Smooth muscle cell (in vitro differentiated cells): ENCODE measurements at regions not wholly inside any gene's neighbourhood (a gene's known extent, or its start where the extent isn't known, plus 50 kb on each side); places are given as distances from the start of the nearest gene placed in this dataset.
"Not testable (repeated sequence)": the region's sequence is repeated elsewhere in the genome, so short reads cannot be mapped to it uniquely, and the experiment has no call there.

Source experiments
- DNase-seq: peaks from one replicate; lab custom pipeline; 2025; ENCODE audit not compliant: unreplicated experiment; lab: John Stamatoyannopoulos, UW
- H2AFZ ChIP-seq: fragments of 200-600 bp; sonication (generic); 2 replicates; pipeline ENCODE4 v1.6.0; 2016; ENCODE audit warnings: antibody characterized with exemption, low read depth, mild to moderate bottlenecking
- H3F3A ChIP-seq: fragments of 200-600 bp; sonication (generic); 2 replicates; pipeline ENCODE4 v1.6.0; 2017; ENCODE audit warnings: antibody characterized with exemption, low read depth
- H3K27ac ChIP-seq: fragments of 200-600 bp; sonication (generic); 2 replicates; pipeline ENCODE4 v1.5.1; 2016; ENCODE audit warnings: low read depth, mild to moderate bottlenecking
- H3K27me3 ChIP-seq: fragments of 200-600 bp; sonication (generic); 2 replicates; pipeline ENCODE4 v1.6.1; 2016; ENCODE audit warnings: low read depth, mild to moderate bottlenecking
- H3K36me3 ChIP-seq: fragments of 200-600 bp; sonication (generic); 2 replicates; pipeline ENCODE4 v1.5.1; 2016; ENCODE audit warnings: low read depth
- H3K4me1 ChIP-seq: fragments of 200-600 bp; sonication (generic); 2 replicates; pipeline ENCODE4 v1.5.1; 2016; ENCODE audit warnings: low read depth
- H3K4me2 ChIP-seq: fragments of 200-600 bp; sonication (generic); 2 replicates; pipeline ENCODE4 v1.6.0; 2016; ENCODE audit warnings: mild to moderate bottlenecking
- H3K4me3 ChIP-seq: fragments of 200-600 bp; sonication (generic); 2 replicates; pipeline ENCODE4 v1.5.1; 2016; ENCODE audit warnings: mild to moderate bottlenecking
- H3K79me2 ChIP-seq: fragments of 200-600 bp; sonication (generic); 2 replicates; pipeline ENCODE4 v1.6.0; 2016; ENCODE audit warnings: low read depth, mild to moderate bottlenecking
- H3K9ac ChIP-seq: fragments of 200-600 bp; sonication (generic); 2 replicates; pipeline ENCODE4 v1.6.0; 2016; ENCODE audit warnings: low read depth
- H3K9me3 ChIP-seq: fragments of 200-600 bp; sonication (generic); replicated peaks from 2 replicates; pipeline ENCODE4 v1.5.1; 2016; ENCODE audit warnings: low read depth
- H4K20me1 ChIP-seq: fragments of 200-600 bp; sonication (generic); 2 replicates; pipeline ENCODE4 v1.6.0; 2016; ENCODE audit warnings: low read depth
- WGBS: methylation state at CpG from one replicate; pipeline ENCODE4 v1.1.7; 2016; ENCODE audit warnings: low lambda C conversion rate; 5-methylcytosine and 5-hydroxymethylcytosine counted together
- TF ChIP-seq, protein P1 (sequence below): fragments of 200-600 bp; sonication (generic); IDR thresholded peaks from 2 replicates; pipeline ENCODE4 v1.5.1; 2017; ENCODE audit warnings: borderline replicate concordance, mild to moderate bottlenecking, antibody characterized with exemption; ENCODE audit not compliant: insufficient read depth, poor library complexity, severe bottlenecking

DNA sequence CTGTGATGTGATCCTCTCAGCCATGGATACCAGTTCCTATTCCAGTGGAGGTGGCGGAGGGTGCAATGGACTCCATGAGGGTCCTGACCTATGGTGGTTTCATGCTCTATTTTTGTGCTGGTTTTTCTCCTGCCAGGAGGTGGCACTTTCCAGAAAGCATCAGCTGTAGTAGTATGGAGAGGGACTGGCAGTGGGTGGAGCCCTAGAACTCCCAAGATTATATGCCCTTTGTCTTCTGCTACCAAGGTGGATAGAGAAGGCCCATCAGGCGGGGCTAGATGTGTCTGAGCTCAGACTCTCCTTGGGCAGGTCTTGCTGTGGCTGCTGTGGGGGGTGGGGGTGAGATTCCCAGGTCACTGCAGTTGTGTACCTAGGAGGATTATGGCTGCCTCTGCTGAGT lies 104.5 kb upstream of the S1PR3 start:
- H2AFZ ChIP-seq, H3K4me3 ChIP-seq, H3K9me3 ChIP-seq, H4K20me1 ChIP-seq, H3K27me3 ChIP-seq, H3K9ac ChIP-seq, H3F3A ChIP-seq, H3K4me1 ChIP-seq, DNase-seq, H3K36me3 ChIP-seq, H3K27ac ChIP-seq, H3K79me2 ChIP-seq, H3K4me2 ChIP-seq: not testable (repeated sequence)
- WGBS: 45% methylated on average over 2 of the region's 2 CpGs

DNA sequence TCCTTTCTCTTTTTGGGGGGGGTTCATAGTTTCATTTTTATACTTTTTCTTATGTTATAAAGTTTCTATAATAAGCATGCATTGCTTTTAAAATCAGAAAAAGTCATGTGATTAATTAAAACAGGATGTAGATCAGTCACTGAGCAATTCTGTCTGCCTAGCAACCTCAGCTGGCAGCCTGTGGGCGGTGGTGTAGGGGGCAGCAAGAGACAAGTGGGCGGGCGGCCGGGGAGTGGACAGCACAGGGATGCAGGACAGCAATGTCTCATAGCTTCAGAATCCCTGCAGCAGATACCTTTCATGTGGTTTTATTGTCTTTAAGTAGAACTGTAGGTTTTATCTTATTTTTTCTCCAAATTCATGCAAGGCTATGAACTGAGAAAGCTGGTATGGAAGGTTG lies 101.9 kb upstream of the S1PR3 start:
- DNase-seq: no peak
- TF ChIP-seq, protein P1, sequence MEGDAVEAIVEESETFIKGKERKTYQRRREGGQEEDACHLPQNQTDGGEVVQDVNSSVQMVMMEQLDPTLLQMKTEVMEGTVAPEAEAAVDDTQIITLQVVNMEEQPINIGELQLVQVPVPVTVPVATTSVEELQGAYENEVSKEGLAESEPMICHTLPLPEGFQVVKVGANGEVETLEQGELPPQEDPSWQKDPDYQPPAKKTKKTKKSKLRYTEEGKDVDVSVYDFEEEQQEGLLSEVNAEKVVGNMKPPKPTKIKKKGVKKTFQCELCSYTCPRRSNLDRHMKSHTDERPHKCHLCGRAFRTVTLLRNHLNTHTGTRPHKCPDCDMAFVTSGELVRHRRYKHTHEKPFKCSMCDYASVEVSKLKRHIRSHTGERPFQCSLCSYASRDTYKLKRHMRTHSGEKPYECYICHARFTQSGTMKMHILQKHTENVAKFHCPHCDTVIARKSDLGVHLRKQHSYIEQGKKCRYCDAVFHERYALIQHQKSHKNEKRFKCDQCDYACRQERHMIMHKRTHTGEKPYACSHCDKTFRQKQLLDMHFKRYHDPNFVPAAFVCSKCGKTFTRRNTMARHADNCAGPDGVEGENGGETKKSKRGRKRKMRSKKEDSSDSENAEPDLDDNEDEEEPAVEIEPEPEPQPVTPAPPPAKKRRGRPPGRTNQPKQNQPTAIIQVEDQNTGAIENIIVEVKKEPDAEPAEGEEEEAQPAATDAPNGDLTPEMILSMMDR: no peak
- Histone ChIP-seq H4K20me1 (no peaks in the 10 kb centered on the region), H2AFZ (no peak overlapping the region), H3K27ac (peak overlapping the region; percentile 64), H3K4me3 (no peak overlapping the region), H3K4me1 (peaks cover 8% of the 10 kb centered on the region), H3F3A (no peaks in the 10 kb centered on the region), H3K9ac (no peak overlapping the region), H3K4me2 (peak overlapping the region; percentile 9), H3K27me3 (no peaks in the 10 kb centered on the region), H3K79me2 (no peaks in the 10 kb centered on the region), H3K36me3 (no peaks in the 10 kb centered on the region), H3K9me3 (no peaks in the 10 kb centered on the region)
- WGBS: 47% methylated on average over 4 of the region's 4 CpGs

DNA sequence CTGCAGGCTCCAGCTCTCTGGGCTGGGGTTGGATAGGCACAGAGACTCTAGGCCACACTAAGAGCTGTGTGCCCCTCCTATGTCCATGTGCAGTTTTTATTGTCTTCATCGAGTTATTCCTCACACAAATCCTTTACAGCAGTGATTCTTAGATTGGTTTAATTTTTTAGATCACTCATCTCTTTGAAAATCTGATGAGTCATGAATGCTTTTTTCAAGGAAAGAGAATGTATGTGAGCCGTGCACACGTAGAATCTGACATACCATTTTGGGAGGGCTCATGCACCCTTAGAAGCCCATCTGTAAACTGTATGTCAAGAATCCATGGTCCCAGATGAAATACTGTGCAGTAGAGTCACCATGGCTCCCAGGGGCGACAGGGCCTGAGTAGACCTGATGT lies 100.7 kb upstream of the S1PR3 start:
- H3K4me2 ChIP-seq: peak overlapping the region; percentile 9
- no peak overlapping the region for H2AFZ ChIP-seq
- H3K4me1 ChIP-seq: peaks cover 8% of the 10 kb centered on the region
- TF ChIP-seq, protein P1: no peak
- peak overlapping the region; percentile 64 for H3K27ac ChIP-seq
- no peak overlapping the region for H3K9ac ChIP-seq
- no peaks in the 10 kb centered on the region for H4K20me1 ChIP-seq
- DNase-seq: no peak
- no peak overlapping the region for H3K4me3 ChIP-seq
- H3K79me2 ChIP-seq: no peaks in the 10 kb centered on the region
- H3K9me3 ChIP-seq: no peaks in the 10 kb centered on the region
- no peaks in the 10 kb centered on the region for H3K27me3 ChIP-seq
- no peaks in the 10 kb centered on the region for H3F3A ChIP-seq
- WGBS: 52% methylated on average over 4 of the region's 4 CpGs
- no peaks in the 10 kb centered on the region for H3K36me3 ChIP-seq

DNA sequence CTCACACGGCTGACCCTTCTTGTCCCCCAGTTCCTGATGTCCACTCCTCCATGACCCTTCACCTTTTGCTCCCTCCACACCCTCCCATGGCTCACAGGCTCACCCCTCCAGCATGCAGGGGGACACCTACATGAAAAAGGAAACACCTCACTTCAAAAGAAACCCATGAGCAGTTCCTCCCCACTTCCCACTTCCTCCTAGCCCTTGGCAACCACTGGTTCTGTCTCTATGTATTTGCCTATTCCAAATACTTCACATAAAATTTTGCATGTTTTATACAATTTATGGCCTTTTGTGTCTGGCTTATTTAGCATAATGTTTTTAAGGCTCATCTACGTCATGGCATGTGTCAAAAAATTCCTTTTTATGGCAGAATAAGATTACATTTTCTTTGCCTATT lies 100.2 kb upstream of the S1PR3 start:
- Histone ChIP-seq H3K36me3 (no peaks in the 10 kb centered on the region), H3K9ac (no peak overlapping the region), H3K4me2 (no peak overlapping the region), H3K9me3 (no peaks in the 10 kb centered on the region), H3K27ac (no peak overlapping the region), H3F3A (no peaks in the 10 kb centered on the region), H3K4me3 (no peak overlapping the region), H3K4me1 (peaks cover 8% of the 10 kb centered on the region), H2AFZ (no peak overlapping the region), H3K79me2 (no peaks in the 10 kb centered on the region), H3K27me3 (no peaks in the 10 kb centered on the region), H4K20me1 (no peaks in the 10 kb centered on the region)
- no peak for DNase-seq
- WGBS: 89% methylated on average over 2 of the region's 2 CpGs
- TF ChIP-seq, protein P1: no peak
